ENCODE measurements at regions not wholly inside any gene's neighbourhood (a gene's known extent, or its start where the extent isn't known, plus 50 kb on each side); places are given as distances from the start of the nearest gene placed in this dataset.

GRCh38 chr5:2861605-2862004, 110.1 kb upstream of the IRX2 start:
- no peak for ATAC-seq

DNA sequence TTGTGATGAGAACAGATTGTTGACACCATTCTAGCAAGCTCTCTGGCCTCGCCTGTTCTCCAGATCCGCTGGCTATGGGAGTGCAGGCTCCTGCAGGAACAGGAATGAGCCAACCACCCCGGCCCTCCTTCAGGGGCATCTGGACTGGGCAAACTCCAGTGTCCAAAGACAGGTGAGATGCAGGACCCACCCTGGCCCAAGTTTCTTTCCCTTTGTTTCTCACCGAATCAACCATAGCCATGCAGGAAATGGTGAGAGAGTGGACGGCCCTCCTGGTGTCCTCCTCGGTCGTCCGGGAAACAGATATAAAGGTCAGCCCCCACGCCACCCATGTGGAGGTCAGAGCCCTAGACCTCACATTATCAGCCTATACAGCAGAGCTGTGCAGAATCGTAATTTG, 108.6 kb upstream of the IRX2 start:
- H3K4me1 ChIP-seq: no peaks in the 10 kb centered on the region
- no peak for TF ChIP-seq POLR2A (IDR thresholded peaks at IDR 0.05)
- TF ChIP-seq CTCF (IDR thresholded peaks at IDR 0.05): no peak
- WGBS, 2 donors: 25 to 26% methylated on average over 10 of the region's 10 CpGs
- DNase-seq (no peak), ATAC-seq (no peak)
- H3K4me3 ChIP-seq: no peak overlapping the region
- intact Hi-C loops (cut with DNase I): no loop called here
- no peaks in the 10 kb centered on the region for H3K27me3 ChIP-seq
- H3K27ac ChIP-seq: no peak overlapping the region
- H3K9me3 ChIP-seq: no peaks in the 10 kb centered on the region
- no peaks in the 10 kb centered on the region for H3K36me3 ChIP-seq (replicated peaks in 1 of 2; ENCODE audit: insufficient read depth in 1 of 2, low read depth in 2 of 2)

More at GRCh38 chr5:2861605-2862004, 110.1 kb upstream of the IRX2 start:
- intact Hi-C loops (cut with DNase I): no loop called here
- no peak overlapping the region for H3K27ac ChIP-seq
- 64 to 66% methylated on average over 7 of the region's 7 CpGs for WGBS, 2 donors
- H3K4me3 ChIP-seq: no peak overlapping the region
- no peaks in the 10 kb centered on the region for H3K27me3 ChIP-seq
- no peaks in the 10 kb centered on the region for H3K9me3 ChIP-seq
- no peak for DNase-seq
- no peaks in the 10 kb centered on the region for H3K36me3 ChIP-seq (replicated peaks in 1 of 2; ENCODE audit: insufficient read depth in 1 of 2, low read depth in 2 of 2)
- H3K4me1 ChIP-seq: no peaks in the 10 kb centered on the region
- TF ChIP-seq POLR2A (IDR thresholded peaks at IDR 0.05) (no peak), CTCF (IDR thresholded peaks at IDR 0.05) (no peak)

GRCh38 chr5:2857837-2858236, 106.4 kb upstream of the IRX2 start:
- Histone ChIP-seq H3K36me3 (replicated peaks in 1 of 2; ENCODE audit: insufficient read depth in 1 of 2, low read depth in 2 of 2) (no peaks in the 10 kb centered on the region), H3K9me3 (no peaks in the 10 kb centered on the region), H3K4me3 (no peak overlapping the region), H3K27ac (no peak overlapping the region), H3K27me3 (no peaks in the 10 kb centered on the region), H3K4me1 (no peaks in the 10 kb centered on the region)
- 17 to 42% methylated on average over 1 to 2 of the region's 2 CpGs for WGBS, 2 donors
- intact Hi-C loops (cut with DNase I): no loop called here
- no peak for TF ChIP-seq POLR2A (IDR thresholded peaks at IDR 0.05)
- TF ChIP-seq CTCF (IDR thresholded peaks at IDR 0.05): no peak
- DNase-seq (no peak), ATAC-seq (no peak)

DNA sequence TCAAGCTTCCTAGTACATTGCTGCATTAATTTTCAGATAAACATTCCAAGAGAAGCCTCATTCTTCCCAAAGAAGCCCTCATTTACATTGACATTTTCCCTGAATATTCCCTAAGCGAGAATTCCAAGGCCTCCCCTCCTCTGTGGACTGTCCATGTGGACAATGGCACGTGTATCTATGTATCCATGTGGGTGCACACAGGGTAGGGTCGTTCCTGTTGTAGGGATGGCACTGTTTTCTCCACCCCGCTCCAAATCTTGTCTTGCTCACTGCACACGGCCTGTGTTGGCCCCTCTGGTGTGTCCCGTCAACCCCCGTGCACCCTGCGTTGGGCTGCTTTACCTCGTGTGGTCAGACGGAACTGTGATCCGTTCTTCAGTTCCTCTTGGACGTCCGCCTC, 104.7 kb upstream of the IRX2 start:
- no peaks in the 10 kb centered on the region for H3K4me1 ChIP-seq
- no peaks in the 10 kb centered on the region for H3K9me3 ChIP-seq
- no peaks in the 10 kb centered on the region for H3K27me3 ChIP-seq
- 66 to 75% methylated on average over 13 of the region's 13 CpGs for WGBS, 2 donors
- TF ChIP-seq CTCF (IDR thresholded peaks at IDR 0.05) (no peak), POLR2A (IDR thresholded peaks at IDR 0.05) (no peak)
- DNase-seq (no peak), ATAC-seq (no peak)
- intact Hi-C loops (cut with DNase I): no loop called here
- H3K36me3 ChIP-seq (replicated peaks in 1 of 2; ENCODE audit: insufficient read depth in 1 of 2, low read depth in 2 of 2): no peaks in the 10 kb centered on the region
- no peak overlapping the region for H3K27ac ChIP-seq
- H3K4me3 ChIP-seq: no peak overlapping the region

- Histone ChIP-seq H3K27ac (no peak overlapping the region), H3K9me3 (no peaks in the 10 kb centered on the region), H3K4me1 (no peaks in the 10 kb centered on the region), H3K27me3 (no peaks in the 10 kb centered on the region), H3K4me3 (no peak overlapping the region), H3K36me3 (replicated peaks in 1 of 2; ENCODE audit: insufficient read depth in 1 of 2, low read depth in 2 of 2) (no peaks in the 10 kb centered on the region)
- TF ChIP-seq CTCF (IDR thresholded peaks at IDR 0.05) (no peak), POLR2A (IDR thresholded peaks at IDR 0.05) (no peak)
- intact Hi-C loops (cut with DNase I): no loop called here
- DNase-seq (no peak), ATAC-seq (no peak)
- WGBS, 2 donors: 40 to 72% methylated on average over 1 of the region's 1 CpG
These were observed 101.0 kb upstream of the IRX2 start for GRCh38 chr5:2852446-2852845.

Data from body of pancreas (tissue), 4 donors.